ENCODE measurements at regions not wholly inside any gene's neighbourhood (a gene's known extent, or its start where the extent isn't known, plus 50 kb on each side); places are given as distances from the start of the nearest gene placed in this dataset.

- no peaks in the 10 kb centered on the region for H3F3A ChIP-seq (replicated peaks; ENCODE audit: insufficient read depth)
- no peaks in the 10 kb centered on the region for H3K27me3 ChIP-seq (ENCODE audit: insufficient read depth)
- TF ChIP-seq FOSL2 (IDR thresholded peaks at IDR 0.05; ENCODE audit: borderline replicate concordance, low read depth) (peak; percentile 36; the same call in 1 of the 2 replicates), TCF12 (IDR thresholded peaks at IDR 0.05) (no peak), USF1 (IDR thresholded peaks at IDR 0.05; ENCODE audit: borderline replicate concordance, low read depth) (peak; percentile 79)
- 63% methylated on average over 7 of the region's 7 CpGs for WGBS (ENCODE audit: low lambda C conversion rate)
- H3K36me3 ChIP-seq (replicated peaks in 1 of 2; ENCODE audit: control insufficient read depth in 1 of 2, insufficient read depth in 2 of 2, low read length in 1 of 2) = no peaks in the 10 kb centered on the region
- H3K79me2 ChIP-seq (ENCODE audit: insufficient read depth) = no peaks in the 10 kb centered on the region
- ChIA-PET CTCF (no interaction called here), POLR2A (no interaction called here)
- H4K20me1 ChIP-seq (ENCODE audit: insufficient read depth) = no peaks in the 10 kb centered on the region
- no peak overlapping the region for H3K9ac ChIP-seq
- H2AFZ ChIP-seq (ENCODE audit: low read depth) = no peak overlapping the region
- DNase-seq = no peak
- H3K4me1 ChIP-seq (ENCODE audit: control insufficient read depth in 1 of 2, insufficient read depth in 2 of 2, low read depth in 1 of 2, low read length in 1 of 2) = peaks cover 0 to 16% of the 10 kb centered on the region in 2 experiments; a peak in 1 of 4 replicates
- H3K9me2 ChIP-seq = no peaks in the 10 kb centered on the region
- peak overlapping the region; percentile 16; the same call in 1 of the 2 replicates for H3K4me2 ChIP-seq
- H3K9me3 ChIP-seq = no peaks in the 10 kb centered on the region
- H3K27ac ChIP-seq (ENCODE audit: low read depth in 2 of 2, low read length in 1 of 2) = peak overlapping the region in 1 of 2 experiments; percentile 51; a peak in 1 of 4 replicates
- no peak overlapping the region for H3K4me3 ChIP-seq (ENCODE audit: low read depth in 2 of 2, low read length in 1 of 2)
Observed at GRCh38 chr9:86557063-86557766, 203.0 kb upstream of the TUT7 start.

GRCh38 chr9:86555661-86556060, 201.5 kb upstream of the TUT7 start:
- Histone ChIP-seq H3K4me3 (ENCODE audit: low read depth in 2 of 2, low read length in 1 of 2) (no peak overlapping the region), H3K4me2 (no peak overlapping the region), H3K36me3 (replicated peaks in 1 of 2; ENCODE audit: control insufficient read depth in 1 of 2, insufficient read depth in 2 of 2, low read length in 1 of 2) (no peaks in the 10 kb centered on the region), H4K20me1 (ENCODE audit: insufficient read depth) (no peaks in the 10 kb centered on the region), H3K9me2 (no peaks in the 10 kb centered on the region), H3K9ac (no peak overlapping the region), H3K79me2 (ENCODE audit: insufficient read depth) (no peaks in the 10 kb centered on the region), H3K27ac (ENCODE audit: low read depth in 2 of 2, low read length in 1 of 2) (no peak overlapping the region), H3K9me3 (no peaks in the 10 kb centered on the region), H3F3A (replicated peaks; ENCODE audit: insufficient read depth) (peaks cover 1% of the 10 kb centered on the region), H3K27me3 (ENCODE audit: insufficient read depth) (no peaks in the 10 kb centered on the region), H2AFZ (ENCODE audit: low read depth) (no peak overlapping the region), H3K4me1 (ENCODE audit: control insufficient read depth in 1 of 2, insufficient read depth in 2 of 2, low read depth in 1 of 2, low read length in 1 of 2) (peaks cover 0 to 26% of the 10 kb centered on the region in 2 experiments; a peak in 1 of 4 replicates)
- ChIA-PET POLR2A (no interaction called here), CTCF (no interaction called here)
- WGBS (ENCODE audit: low lambda C conversion rate) = 59% methylated on average over 2 of the region's 2 CpGs
- no peak for DNase-seq
- TF ChIP-seq ZBTB33 (IDR thresholded peaks at IDR 0.05; ENCODE audit: borderline replicate concordance, low read depth) (no peak), YY1 (IDR thresholded peaks at IDR 0.05; ENCODE audit: low read depth) (no peak), NFIC (IDR thresholded peaks at IDR 0.05; ENCODE audit: borderline replicate concordance) (no peak), EP300 (IDR thresholded peaks at IDR 0.05; ENCODE audit: borderline replicate concordance in 1 of 2, low read depth in 1 of 2, low read length in 1 of 2) (no peak), FOSL2 (IDR thresholded peaks at IDR 0.05; ENCODE audit: borderline replicate concordance, low read depth) (no peak), RCOR1 (IDR thresholded peaks at IDR 0.05; ENCODE audit: low read length) (no peak), TEAD4 (IDR thresholded peaks at IDR 0.05; ENCODE audit: borderline replicate concordance, insufficient read depth) (no peak), MEF2A (IDR thresholded peaks at IDR 0.05; ENCODE audit: borderline replicate concordance, low read depth) (no peak), USF2 (IDR thresholded peaks at IDR 0.05; ENCODE audit: borderline replicate concordance, low read depth, low read length) (no peak), RFX5 (IDR thresholded peaks at IDR 0.05; ENCODE audit: low read length) (no peak), TCF12 (IDR thresholded peaks at IDR 0.05) (no peak), FOXM1 (IDR thresholded peaks at IDR 0.05; ENCODE audit: low read depth) (no peak)

All from SK-N-SH (cell line).